OCI-M2 (cell line): ENCODE measurements at regions not wholly inside any gene's neighbourhood (a gene's known extent, or its start where the extent isn't known, plus 50 kb on each side); places are given as distances from the start of the nearest gene placed in this dataset.

Experiments
- DNase-seq: peaks from one replicate; lab custom pipeline; 2025; ENCODE audit not compliant: unreplicated experiment; lab: John Stamatoyannopoulos, UW

- DNase-seq = no peak
These were observed 126.7 kb upstream of the CSF3R start for GRCh38 chr1:36609241-36610027.

GRCh38 chr1:36608272-36608671 lies 125.6 kb upstream of the CSF3R start:
- DNase-seq = no peak

GRCh38 chr1:36607263-36607651 lies 124.5 kb upstream of the CSF3R start:
- no peak for DNase-seq

- no peak for DNase-seq
These were observed 124.0 kb upstream of the CSF3R start for GRCh38 chr1:36606641-36607262.

- DNase-seq = no peak
These were observed 123.4 kb upstream of the CSF3R start for GRCh38 chr1:36605942-36606640.

GRCh38 chr1:36603461-36603860 lies 120.7 kb upstream of the CSF3R start:
- no peak for DNase-seq

- DNase-seq = no peak
These were observed 119.5 kb upstream of the CSF3R start for GRCh38 chr1:36602184-36602583.

- no peak for DNase-seq
These were observed 117.1 kb upstream of the CSF3R start for GRCh38 chr1:36599828-36600227.

GRCh38 chr1:36597514-36597913 lies 114.8 kb upstream of the CSF3R start:
- DNase-seq = no peak

- no peak for DNase-seq
These were observed 113.2 kb upstream of the CSF3R start for GRCh38 chr1:36595921-36596320.

GRCh38 chr1:36595349-36595748 lies 112.6 kb upstream of the CSF3R start:
- DNase-seq = no peak

- DNase-seq = no peak
These were observed 111.3 kb upstream of the CSF3R start for GRCh38 chr1:36594023-36594422.

- no peak for DNase-seq
These were observed 108.6 kb upstream of the CSF3R start for GRCh38 chr1:36591278-36591677.

- no peak for DNase-seq
These were observed 108.1 kb upstream of the CSF3R start for GRCh38 chr1:36590771-36591170.

- no peak for DNase-seq
These were observed 107.6 kb upstream of the CSF3R start for GRCh38 chr1:36590264-36590663.

- DNase-seq = no peak
These were observed 106.3 kb upstream of the CSF3R start for GRCh38 chr1:36588972-36589371.

GRCh38 chr1:36585569-36586548 lies 103.1 kb upstream of the CSF3R start:
- DNase-seq = no peak

GRCh38 chr1:36584874-36585453 lies 102.3 kb upstream of the CSF3R start:
- no peak for DNase-seq

GRCh38 chr1:36583980-36584782 lies 101.5 kb upstream of the CSF3R start:
- no peak for DNase-seq

- no peak for DNase-seq
These were observed 100.4 kb upstream of the CSF3R start for GRCh38 chr1:36583080-36583479.
